GM19438 (cell line): ENCODE measurements at regions not wholly inside any gene's neighbourhood (a gene's known extent, or its start where the extent isn't known, plus 50 kb on each side); places are given as distances from the start of the nearest gene placed in this dataset.
"Not testable (repeated sequence)": the region's sequence is repeated elsewhere in the genome, so short reads cannot be mapped to it uniquely, and the experiment has no call there.

Experiments used
- ATAC-seq: cut with Tn5 transposase; IDR thresholded peaks from one replicate; pipeline ENCODE4 v1.9.1; 2021; ENCODE audit warnings: low read depth; ENCODE audit not compliant: unreplicated experiment

GRCh38 chr1:164343189-164343588 is 215.8 kb upstream of the PBX1 start:
- no peak for ATAC-seq

DNA sequence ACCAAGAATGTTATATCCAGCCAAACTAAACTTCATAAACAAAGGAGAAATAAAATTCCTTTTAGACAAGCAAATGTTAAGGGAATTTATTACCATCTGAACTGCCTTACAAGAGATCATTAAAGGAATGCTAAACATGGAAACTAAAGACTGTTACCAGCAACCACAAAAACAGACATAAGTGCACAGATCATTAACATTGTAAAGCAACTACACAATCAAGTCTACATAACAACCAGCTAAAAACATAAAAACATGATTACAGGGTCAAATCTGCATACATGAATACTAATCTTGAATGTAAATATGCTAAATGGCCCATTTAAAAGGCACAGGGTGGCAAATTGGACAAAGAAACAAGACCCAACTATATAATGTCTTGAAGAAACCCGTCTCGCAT is 211.0 kb upstream of the PBX1 start:
- ATAC-seq, result no peak

GRCh38 chr1:164356511-164356910 is 202.5 kb upstream of the PBX1 start:
- ATAC-seq, result no peak

- no peak for ATAC-seq
Observed at GRCh38 chr1:164360265-164360664, 198.7 kb upstream of the PBX1 start.

DNA sequence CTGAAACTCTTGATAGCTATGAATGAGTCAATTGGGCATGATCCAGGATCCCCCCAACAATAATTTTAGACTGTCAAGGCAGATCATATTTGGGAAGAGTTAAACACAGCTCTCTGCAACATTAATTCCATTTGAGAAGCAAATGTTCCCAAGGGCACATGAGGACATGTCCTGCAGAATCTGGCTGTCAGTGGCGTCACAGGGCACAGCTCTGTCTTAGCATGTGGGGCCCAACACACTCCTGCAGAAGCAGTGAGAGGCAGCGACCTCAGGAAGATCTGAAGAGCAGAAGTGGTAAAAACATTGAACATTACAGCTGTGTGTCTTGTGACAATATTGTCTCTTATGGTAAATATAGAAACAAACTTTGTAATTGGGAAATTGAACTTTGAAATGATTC is 197.1 kb upstream of the PBX1 start:
- ATAC-seq, result no peak

DNA sequence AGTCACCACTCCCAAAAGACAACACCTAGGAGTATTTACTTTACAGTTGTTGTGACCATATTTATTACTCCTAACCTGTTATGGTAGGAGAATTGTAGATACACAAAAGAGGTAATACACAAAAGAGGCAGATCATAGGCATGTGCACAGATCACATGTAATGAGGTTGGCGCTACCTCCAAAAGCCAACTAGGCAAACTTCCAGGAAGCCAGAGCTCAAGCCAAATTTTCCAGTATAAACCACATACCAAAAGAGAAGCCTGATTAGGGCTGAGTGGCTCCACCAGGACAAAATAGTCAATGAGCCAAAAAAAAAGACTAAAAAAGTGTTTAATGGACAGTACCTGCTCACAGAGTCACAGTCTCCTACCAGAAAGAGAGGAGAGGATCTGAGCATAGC is 195.0 kb upstream of the PBX1 start:
- ATAC-seq, result no peak

- no peak for ATAC-seq
Observed at GRCh38 chr1:164366014-164366413, 193.0 kb upstream of the PBX1 start.

GRCh38 chr1:164369698-164370365 is 189.2 kb upstream of the PBX1 start:
- ATAC-seq, result no peak

- no peak for ATAC-seq
Observed at GRCh38 chr1:164380893-164381292, 178.1 kb upstream of the PBX1 start.

DNA sequence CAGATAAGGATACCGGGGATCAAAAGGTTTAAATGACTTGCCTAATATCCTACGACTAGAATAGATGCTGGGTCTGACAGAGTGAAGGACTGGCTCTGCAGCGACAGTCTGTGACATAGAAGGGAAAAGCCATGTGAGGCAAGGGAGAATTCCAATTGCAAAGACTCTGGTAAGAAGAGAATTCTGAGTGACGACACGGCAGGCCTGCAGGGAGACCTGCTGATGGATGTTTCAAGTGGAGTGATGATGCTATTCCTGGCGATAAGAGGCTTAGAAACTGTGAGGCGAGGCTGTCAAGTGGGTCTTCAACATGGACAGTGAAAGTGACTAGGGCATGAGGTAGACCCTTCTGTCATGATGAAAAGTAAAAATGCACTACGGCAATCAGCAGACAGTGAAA is 176.6 kb upstream of the PBX1 start:
- ATAC-seq, result no peak

GRCh38 chr1:164384262-164384661 is 174.7 kb upstream of the PBX1 start:
- no peak for ATAC-seq

- ATAC-seq, result no peak
Observed at GRCh38 chr1:164417016-164417704, 141.8 kb upstream of the PBX1 start.

DNA sequence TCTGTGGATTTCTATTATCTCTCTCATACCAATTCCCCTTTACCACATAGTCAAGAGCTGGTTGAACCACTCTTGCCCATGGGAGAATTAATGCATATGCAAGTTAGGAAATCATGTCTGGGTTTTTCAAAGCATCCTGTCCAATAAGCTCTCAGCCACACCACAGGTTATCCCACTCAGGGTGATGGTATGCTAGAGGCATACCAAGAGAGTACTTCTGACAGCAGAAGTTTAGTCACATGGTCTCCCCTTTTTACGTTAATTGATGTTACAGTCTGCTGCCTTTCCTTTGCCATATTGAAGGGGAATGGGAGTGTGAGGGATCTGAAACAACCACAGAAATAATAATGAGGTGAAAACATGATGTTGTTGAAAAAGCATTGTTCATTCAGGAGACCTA is 135.8 kb upstream of the PBX1 start:
- no peak for ATAC-seq

DNA sequence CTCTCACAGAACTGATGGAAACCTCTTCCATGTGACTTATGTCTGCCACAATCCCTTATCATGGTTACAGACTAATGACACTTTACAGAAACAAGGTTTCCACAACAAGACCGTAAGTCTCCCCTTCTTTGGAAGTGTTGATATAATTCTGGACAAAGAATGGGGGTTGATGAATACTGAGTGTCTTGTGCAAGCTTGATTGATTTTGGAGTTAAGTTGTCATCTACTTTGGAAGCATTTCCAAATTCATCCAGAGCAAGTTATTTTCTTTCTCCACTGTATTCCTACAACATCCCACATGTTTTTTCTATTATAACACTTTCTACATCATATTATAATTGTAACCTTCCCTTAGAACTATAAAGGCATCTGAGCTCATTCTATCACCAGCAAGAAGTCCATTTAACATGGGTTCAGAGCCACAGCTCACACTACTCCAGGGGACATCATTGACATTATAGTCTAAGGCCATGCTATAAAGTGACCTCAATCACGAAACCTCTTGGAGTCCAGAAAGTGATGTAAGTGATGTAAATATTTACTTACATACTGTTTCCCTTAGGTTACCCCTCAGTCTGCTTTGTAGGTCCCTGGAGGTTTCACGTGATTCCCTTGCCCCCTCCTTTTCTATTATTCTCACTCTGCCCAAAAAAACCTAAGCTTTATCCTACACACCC is 125.7 kb upstream of the PBX1 start:
- no peak for ATAC-seq

- ATAC-seq, result no peak
Observed at GRCh38 chr1:164433818-164434170, 125.2 kb upstream of the PBX1 start.

- no peak for ATAC-seq
Observed at GRCh38 chr1:164440232-164440631, 118.8 kb upstream of the PBX1 start.

GRCh38 chr1:164443166-164443565 is 115.8 kb upstream of the PBX1 start:
- no peak for ATAC-seq

DNA sequence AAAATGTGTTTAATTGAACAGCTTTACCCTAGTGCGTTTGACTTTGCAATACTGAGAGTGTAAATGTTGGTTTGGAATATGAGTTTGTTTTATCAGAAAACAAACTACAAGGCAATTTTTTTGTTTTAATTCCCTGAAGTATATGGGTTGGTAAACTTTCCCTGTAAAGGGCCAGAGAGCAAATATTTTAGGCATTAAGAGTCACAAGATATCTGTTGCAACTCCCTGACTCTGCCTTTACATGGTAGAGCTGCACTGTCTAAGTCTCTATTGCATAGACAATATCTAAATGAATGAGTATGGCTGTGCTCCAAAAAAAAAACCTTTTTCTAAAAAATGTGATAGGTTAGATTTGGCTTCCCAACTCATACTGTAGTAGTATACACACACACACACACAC is 115.1 kb upstream of the PBX1 start:
- ATAC-seq, result no peak

GRCh38 chr1:164446020-164446419 is 113.0 kb upstream of the PBX1 start:
- ATAC-seq, result no peak

DNA sequence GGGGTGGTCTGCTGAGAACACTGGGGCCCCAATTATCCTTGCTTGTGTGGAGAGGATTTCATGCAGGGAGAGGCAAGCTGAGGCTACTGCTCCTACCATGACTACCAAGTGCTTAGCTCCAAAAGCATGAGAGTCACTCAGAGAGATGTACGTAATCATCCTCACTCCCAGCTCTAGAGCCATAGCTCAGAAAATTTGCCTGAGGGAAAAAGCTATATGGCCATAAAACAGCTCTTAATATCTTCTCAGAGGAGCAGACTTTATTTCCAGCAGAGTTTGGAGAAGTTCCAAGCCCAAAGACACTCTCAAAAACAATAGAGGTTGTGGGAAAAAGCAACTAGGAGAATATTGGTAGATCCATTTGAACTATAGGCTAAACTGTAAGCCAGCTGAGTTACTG is 106.4 kb upstream of the PBX1 start:
- ATAC-seq, result no peak

DNA sequence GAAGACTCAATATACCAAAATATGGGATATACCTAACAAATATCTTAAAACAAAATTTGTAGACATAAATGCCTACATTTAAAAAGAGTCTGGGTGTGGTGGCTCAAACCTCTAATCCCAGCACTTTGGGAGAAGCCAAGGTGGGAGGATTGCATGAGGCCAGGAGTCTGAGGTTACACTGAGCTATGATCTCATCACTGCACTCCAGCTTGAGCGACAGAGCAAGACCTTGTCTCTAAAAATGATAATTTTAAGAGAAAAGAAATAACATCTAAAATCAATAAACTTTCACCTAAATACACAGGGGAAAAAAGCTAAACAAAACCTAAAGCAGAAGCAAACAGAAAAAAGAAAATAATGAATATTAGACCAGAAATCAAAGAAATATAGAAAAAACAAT is 102.7 kb upstream of the PBX1 start:
- ATAC-seq, result no peak

DNA sequence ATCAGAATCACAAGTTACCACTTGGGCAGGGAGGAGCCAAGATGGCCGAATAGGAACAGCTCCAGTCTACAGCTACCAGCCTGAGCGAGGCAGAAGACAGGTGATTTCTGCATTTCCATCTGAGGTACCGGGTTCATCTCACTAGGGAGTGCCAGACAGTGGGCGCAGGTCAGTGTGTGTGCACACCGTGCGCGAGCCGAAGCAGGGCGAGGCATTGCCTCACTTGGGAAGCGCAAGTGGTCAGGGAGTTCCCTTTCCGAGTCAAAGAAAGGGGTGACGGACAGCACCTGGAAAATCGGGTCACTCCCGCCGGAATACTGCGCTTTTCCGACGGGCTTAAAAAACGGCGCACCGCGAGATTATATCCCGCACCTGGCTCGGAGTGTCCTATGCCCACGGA is 99.8 kb upstream of the PBX1 start:
- ATAC-seq, result not testable (repeated sequence)
